ENCODE measurements at regions not wholly inside any gene's neighbourhood (a gene's known extent, or its start where the extent isn't known, plus 50 kb on each side); places are given as distances from the start of the nearest gene placed in this dataset.

- no peak for TF ChIP-seq CTCF (IDR thresholded peaks at IDR 0.05; ENCODE audit: low read depth, low read length, missing input control)
- no peak for TF ChIP-seq RXRA (IDR thresholded peaks at IDR 0.05)
- TF ChIP-seq, protein P1, sequence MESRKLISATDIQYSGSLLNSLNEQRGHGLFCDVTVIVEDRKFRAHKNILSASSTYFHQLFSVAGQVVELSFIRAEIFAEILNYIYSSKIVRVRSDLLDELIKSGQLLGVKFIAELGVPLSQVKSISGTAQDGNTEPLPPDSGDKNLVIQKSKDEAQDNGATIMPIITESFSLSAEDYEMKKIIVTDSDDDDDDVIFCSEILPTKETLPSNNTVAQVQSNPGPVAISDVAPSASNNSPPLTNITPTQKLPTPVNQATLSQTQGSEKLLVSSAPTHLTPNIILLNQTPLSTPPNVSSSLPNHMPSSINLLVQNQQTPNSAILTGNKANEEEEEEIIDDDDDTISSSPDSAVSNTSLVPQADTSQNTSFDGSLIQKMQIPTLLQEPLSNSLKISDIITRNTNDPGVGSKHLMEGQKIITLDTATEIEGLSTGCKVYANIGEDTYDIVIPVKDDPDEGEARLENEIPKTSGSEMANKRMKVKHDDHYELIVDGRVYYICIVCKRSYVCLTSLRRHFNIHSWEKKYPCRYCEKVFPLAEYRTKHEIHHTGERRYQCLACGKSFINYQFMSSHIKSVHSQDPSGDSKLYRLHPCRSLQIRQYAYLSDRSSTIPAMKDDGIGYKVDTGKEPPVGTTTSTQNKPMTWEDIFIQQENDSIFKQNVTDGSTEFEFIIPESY (IDR thresholded peaks at IDR 0.05): no peak
- no peak for TF ChIP-seq REST (IDR thresholded peaks at IDR 0.05)
- no peak for TF ChIP-seq RAD21 (IDR thresholded peaks at IDR 0.05)
- TF ChIP-seq, protein P2, sequence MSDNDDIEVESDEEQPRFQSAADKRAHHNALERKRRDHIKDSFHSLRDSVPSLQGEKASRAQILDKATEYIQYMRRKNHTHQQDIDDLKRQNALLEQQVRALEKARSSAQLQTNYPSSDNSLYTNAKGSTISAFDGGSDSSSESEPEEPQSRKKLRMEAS (IDR thresholded peaks at IDR 0.05): no peak
- TF ChIP-seq ATF3 (IDR thresholded peaks at IDR 0.05): no peak
- no peak for TF ChIP-seq NR2F2 (IDR thresholded peaks at IDR 0.05)
Measured at GRCh38 chr12:111310076-111310870, 58.6 kb downstream of the PHETA1 start.
